ENCODE measurements at regions not wholly inside any gene's neighbourhood (a gene's known extent, or its start where the extent isn't known, plus 50 kb on each side); places are given as distances from the start of the nearest gene placed in this dataset.

DNA sequence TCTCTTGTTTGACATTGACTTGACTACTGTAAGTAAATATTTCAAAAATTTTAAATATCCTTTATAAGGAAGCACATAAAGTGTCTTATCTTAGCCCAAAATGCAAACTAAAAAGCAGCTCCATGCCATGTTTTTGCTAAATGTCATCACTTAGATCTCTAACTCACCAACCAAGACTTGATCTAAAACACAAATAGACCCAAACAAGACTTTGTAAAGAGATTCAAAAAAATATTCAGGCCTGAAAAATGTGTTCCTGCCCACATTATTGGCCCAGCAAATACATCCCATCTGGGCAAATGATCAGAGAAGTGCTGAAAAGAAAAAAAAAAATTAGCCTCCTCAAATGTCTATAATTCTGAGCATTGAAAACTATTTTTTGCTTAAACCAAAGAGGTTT lies 187.6 kb downstream of the MREG start (continued):
- TF ChIP-seq, protein P1, sequence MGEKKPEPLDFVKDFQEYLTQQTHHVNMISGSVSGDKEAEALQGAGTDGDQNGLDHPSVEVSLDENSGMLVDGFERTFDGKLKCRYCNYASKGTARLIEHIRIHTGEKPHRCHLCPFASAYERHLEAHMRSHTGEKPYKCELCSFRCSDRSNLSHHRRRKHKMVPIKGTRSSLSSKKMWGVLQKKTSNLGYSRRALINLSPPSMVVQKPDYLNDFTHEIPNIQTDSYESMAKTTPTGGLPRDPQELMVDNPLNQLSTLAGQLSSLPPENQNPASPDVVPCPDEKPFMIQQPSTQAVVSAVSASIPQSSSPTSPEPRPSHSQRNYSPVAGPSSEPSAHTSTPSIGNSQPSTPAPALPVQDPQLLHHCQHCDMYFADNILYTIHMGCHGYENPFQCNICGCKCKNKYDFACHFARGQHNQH (CRISPR knock-in tag; IDR thresholded peaks at IDR 0.05) = no peak
- no peak for TF ChIP-seq THAP11 (CRISPR knock-in tag; IDR thresholded peaks at IDR 0.05)
- TF ChIP-seq, protein P2, sequence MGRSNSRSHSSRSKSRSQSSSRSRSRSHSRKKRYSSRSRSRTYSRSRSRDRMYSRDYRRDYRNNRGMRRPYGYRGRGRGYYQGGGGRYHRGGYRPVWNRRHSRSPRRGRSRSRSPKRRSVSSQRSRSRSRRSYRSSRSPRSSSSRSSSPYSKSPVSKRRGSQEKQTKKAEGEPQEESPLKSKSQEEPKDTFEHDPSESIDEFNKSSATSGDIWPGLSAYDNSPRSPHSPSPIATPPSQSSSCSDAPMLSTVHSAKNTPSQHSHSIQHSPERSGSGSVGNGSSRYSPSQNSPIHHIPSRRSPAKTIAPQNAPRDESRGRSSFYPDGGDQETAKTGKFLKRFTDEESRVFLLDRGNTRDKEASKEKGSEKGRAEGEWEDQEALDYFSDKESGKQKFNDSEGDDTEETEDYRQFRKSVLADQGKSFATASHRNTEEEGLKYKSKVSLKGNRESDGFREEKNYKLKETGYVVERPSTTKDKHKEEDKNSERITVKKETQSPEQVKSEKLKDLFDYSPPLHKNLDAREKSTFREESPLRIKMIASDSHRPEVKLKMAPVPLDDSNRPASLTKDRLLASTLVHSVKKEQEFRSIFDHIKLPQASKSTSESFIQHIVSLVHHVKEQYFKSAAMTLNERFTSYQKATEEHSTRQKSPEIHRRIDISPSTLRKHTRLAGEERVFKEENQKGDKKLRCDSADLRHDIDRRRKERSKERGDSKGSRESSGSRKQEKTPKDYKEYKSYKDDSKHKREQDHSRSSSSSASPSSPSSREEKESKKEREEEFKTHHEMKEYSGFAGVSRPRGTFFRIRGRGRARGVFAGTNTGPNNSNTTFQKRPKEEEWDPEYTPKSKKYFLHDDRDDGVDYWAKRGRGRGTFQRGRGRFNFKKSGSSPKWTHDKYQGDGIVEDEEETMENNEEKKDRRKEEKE (IDR thresholded peaks at IDR 0.05) = no peak
- TF ChIP-seq, protein P3, sequence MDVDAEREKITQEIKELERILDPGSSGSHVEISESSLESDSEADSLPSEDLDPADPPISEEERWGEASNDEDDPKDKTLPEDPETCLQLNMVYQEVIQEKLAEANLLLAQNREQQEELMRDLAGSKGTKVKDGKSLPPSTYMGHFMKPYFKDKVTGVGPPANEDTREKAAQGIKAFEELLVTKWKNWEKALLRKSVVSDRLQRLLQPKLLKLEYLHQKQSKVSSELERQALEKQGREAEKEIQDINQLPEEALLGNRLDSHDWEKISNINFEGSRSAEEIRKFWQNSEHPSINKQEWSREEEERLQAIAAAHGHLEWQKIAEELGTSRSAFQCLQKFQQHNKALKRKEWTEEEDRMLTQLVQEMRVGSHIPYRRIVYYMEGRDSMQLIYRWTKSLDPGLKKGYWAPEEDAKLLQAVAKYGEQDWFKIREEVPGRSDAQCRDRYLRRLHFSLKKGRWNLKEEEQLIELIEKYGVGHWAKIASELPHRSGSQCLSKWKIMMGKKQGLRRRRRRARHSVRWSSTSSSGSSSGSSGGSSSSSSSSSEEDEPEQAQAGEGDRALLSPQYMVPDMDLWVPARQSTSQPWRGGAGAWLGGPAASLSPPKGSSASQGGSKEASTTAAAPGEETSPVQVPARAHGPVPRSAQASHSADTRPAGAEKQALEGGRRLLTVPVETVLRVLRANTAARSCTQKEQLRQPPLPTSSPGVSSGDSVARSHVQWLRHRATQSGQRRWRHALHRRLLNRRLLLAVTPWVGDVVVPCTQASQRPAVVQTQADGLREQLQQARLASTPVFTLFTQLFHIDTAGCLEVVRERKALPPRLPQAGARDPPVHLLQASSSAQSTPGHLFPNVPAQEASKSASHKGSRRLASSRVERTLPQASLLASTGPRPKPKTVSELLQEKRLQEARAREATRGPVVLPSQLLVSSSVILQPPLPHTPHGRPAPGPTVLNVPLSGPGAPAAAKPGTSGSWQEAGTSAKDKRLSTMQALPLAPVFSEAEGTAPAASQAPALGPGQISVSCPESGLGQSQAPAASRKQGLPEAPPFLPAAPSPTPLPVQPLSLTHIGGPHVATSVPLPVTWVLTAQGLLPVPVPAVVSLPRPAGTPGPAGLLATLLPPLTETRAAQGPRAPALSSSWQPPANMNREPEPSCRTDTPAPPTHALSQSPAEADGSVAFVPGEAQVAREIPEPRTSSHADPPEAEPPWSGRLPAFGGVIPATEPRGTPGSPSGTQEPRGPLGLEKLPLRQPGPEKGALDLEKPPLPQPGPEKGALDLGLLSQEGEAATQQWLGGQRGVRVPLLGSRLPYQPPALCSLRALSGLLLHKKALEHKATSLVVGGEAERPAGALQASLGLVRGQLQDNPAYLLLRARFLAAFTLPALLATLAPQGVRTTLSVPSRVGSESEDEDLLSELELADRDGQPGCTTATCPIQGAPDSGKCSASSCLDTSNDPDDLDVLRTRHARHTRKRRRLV (CRISPR knock-in tag; IDR thresholded peaks at IDR 0.05) = no peak
- no peak for TF ChIP-seq HOXA3 (CRISPR knock-in tag; IDR thresholded peaks at IDR 0.05)
- no peak for TF ChIP-seq BCL6 (CRISPR knock-in tag; IDR thresholded peaks at IDR 0.05)

Data from HepG2 (cell line).